HCT116 (cell line): ENCODE measurements at regions not wholly inside any gene's neighbourhood (a gene's known extent, or its start where the extent isn't known, plus 50 kb on each side); places are given as distances from the start of the nearest gene placed in this dataset.

Experiments used
- ATAC-seq: fragments of 200-7000 bp; cut with Tn5 transposase; 2 replicates; pipeline ENCODE4 v1.9.1; 2020; ENCODE audit warnings: mild to moderate bottlenecking, moderate library complexity
- BruUV-seq: library from RNA; stranded (reverse); fragments of 400-500 nt; replicated peaks from 2 replicates; lab custom pipeline; 2021; lab: Mats Ljungman, UMichigan
- CTCF ChIA-PET: fragments of 300-600 bp; sonication (Branson Sonifier 250); formaldehyde crosslinking; loops from one replicate; lab custom pipeline; 2021; ENCODE audit warnings: antibody characterized with exemption; lab: Charles Lee
- POLR2A ChIA-PET: fragments of 300-600, 350-600 bp; sonication (Branson Sonifier 250); formaldehyde crosslinking; loops from one replicate; lab custom pipeline; 2021; ENCODE audit warnings: antibody characterized with exemption; lab: Charles Lee
- RAD21 ChIA-PET, 2 experiments: fragments of 300-600 bp; sonication (Branson Sonifier 250); formaldehyde crosslinking; loops; one replicate each; lab custom pipeline; 2023; ENCODE audit warnings: low total read pairs in 2 of 2; ENCODE audit not compliant: uncharacterized antibody in 2 of 2, unreplicated experiment in 2 of 2, low non-redundant PET in 1 of 2; lab: Charles Lee
- DNase-seq: peaks from one replicate; pipeline ENCODE4 v3.0.0-alpha.2; 2010; ENCODE audit warnings: low read depth, low spot score
- H2AFZ ChIP-seq: fragments of 200-600 bp; shearing (Covaris generic), sonication (generic); 2 replicates; pipeline ENCODE4 v1.6.1; 2017; ENCODE audit warnings: low read depth, mixed run types, mixed read lengths, antibody characterized with exemption, low read length; ENCODE audit not compliant: poor library complexity, severe bottlenecking
- H3K27ac ChIP-seq: 2 replicates; pipeline ENCODE4 v1.5.1; 2012; ENCODE audit warnings: low read depth, low read length
- H3K27me3 ChIP-seq: fragments of 200-600 bp; sonication (generic); 2 replicates; pipeline ENCODE4 v1.6.1; 2016; ENCODE audit warnings: mixed run types, low read length, mixed read lengths; ENCODE audit not compliant: insufficient read depth
- H3K36me3 ChIP-seq, 2 experiments: fragments of 200-500 bp in 1 of 2; fragments of 200-600 bp in 1 of 2; sonication (Bioruptor generic) in 1 of 2; sonication (generic) in 1 of 2; 2 replicates each; pipeline versions ENCODE4 v1.5.1 to v1.6.1; 2014 to 2016; ENCODE audit warnings: low read length in 2 of 2, inconsistent platforms in 1 of 2, mixed read lengths in 1 of 2, mixed run types in 1 of 2; ENCODE audit not compliant: insufficient read depth in 2 of 2, control insufficient read depth in 1 of 2
- H3K4me1 ChIP-seq, 2 experiments: fragments of 200-600 bp in 1 of 2; sonication (generic) in 1 of 2; 2 replicates each; pipeline versions ENCODE4 v1.5.1 to v1.6.1; 2012 to 2017; ENCODE audit warnings: low read length in 2 of 2, inconsistent platforms in 1 of 2, mild to moderate bottlenecking in 1 of 2, mixed read lengths in 1 of 2, mixed run types in 1 of 2, moderate library complexity in 1 of 2; ENCODE audit not compliant: insufficient read depth in 2 of 2, control insufficient read depth in 1 of 2
- H3K4me2 ChIP-seq: fragments of 200-600 bp; sonication (generic); 2 replicates; pipeline ENCODE4 v1.6.1; 2017; ENCODE audit warnings: mixed run types, low read length, mixed read lengths
- H3K4me3 ChIP-seq, 2 experiments: fragments of 200-600 bp in 1 of 2; sonication (generic) in 1 of 2; replicated peaks in 1 of 2; 2 replicates each; pipeline ENCODE4 v1.5.1; 2011 to 2016; ENCODE audit warnings: low read length in 2 of 2, control low read depth in 1 of 2, low read depth in 1 of 2, mild to moderate bottlenecking in 1 of 2, mixed read lengths in 1 of 2, mixed run types in 1 of 2
- H3K79me2 ChIP-seq: fragments of 200-600 bp; sonication (generic); 2 replicates; pipeline ENCODE4 v1.6.1; 2017; ENCODE audit warnings: mild to moderate bottlenecking, mixed run types, low read length, moderate library complexity, mixed read lengths; ENCODE audit not compliant: insufficient read depth
- H3K9ac ChIP-seq: fragments of 200-600 bp; sonication (generic); 2 replicates; pipeline ENCODE4 v1.6.1; 2016; ENCODE audit warnings: low read length, mixed read lengths
- H3K9me2 ChIP-seq: fragments of 200-600 bp; sonication (generic), shearing (Covaris generic); 2 replicates; pipeline ENCODE4 v1.6.1; 2017; ENCODE audit warnings: mixed run types, mild to moderate bottlenecking, moderate library complexity; ENCODE audit not compliant: insufficient read depth
- H3K9me3 ChIP-seq, 2 experiments: fragments of 200-500 bp in 1 of 2; fragments of 200-600 bp in 1 of 2; sonication (Bioruptor generic) in 1 of 2; sonication (generic) in 1 of 2; 2 replicates each; pipeline ENCODE4 v1.6.1; 2014 to 2017; ENCODE audit warnings: low read length in 2 of 2, mixed read lengths in 2 of 2, inconsistent platforms in 1 of 2, low read depth in 1 of 2, mild to moderate bottlenecking in 1 of 2, mixed run types in 1 of 2, moderate library complexity in 1 of 2; ENCODE audit not compliant: control insufficient read depth in 1 of 2, insufficient read depth in 1 of 2
- H4K20me1 ChIP-seq: fragments of 200-600 bp; sonication (generic), shearing (Covaris generic); 2 replicates; pipeline ENCODE4 v1.6.1; 2017; ENCODE audit warnings: mixed run types, mild to moderate bottlenecking, moderate library complexity; ENCODE audit not compliant: insufficient read depth
- CTCF ChIP-seq, 3 experiments: fragments of 200-600 bp in 1 of 3; sonication (generic) in 1 of 3; IDR thresholded peaks in 2 of 3; conservative IDR thresholded peaks in 1 of 3; 2 replicates each; pipeline ENCODE4 v1.5.1; 2012 to 2017; ENCODE audit warnings: low read depth in 2 of 3, low read length in 2 of 3, antibody characterized with exemption in 1 of 3, borderline replicate concordance in 1 of 3, control low read depth in 1 of 3, mild to moderate bottlenecking in 1 of 3, mixed read lengths in 1 of 3, mixed run types in 1 of 3, moderate library complexity in 1 of 3; ENCODE audit not compliant: insufficient read depth in 1 of 3
- EGR1 ChIP-seq: IDR thresholded peaks from 2 replicates; pipeline ENCODE4 v1.6.1; 2012; ENCODE audit warnings: low read depth
- ELF1 ChIP-seq: IDR thresholded peaks from 2 replicates; pipeline ENCODE4 v1.6.1; 2012; ENCODE audit warnings: low read depth, borderline replicate concordance
- EZH2 ChIP-seq: fragments of 200-600 bp; sonication (generic); IDR thresholded peaks from 2 replicates; pipeline ENCODE4 v1.6.1; 2017; ENCODE audit warnings: antibody characterized with exemption, mixed run types
- EZH2phosphoT487 ChIP-seq: fragments of 200-600 bp; IDR thresholded peaks from 2 replicates; pipeline ENCODE4 v1.6.1; 2018; ENCODE audit warnings: antibody characterized with exemption, borderline replicate concordance
- JUND ChIP-seq: IDR thresholded peaks from 2 replicates; pipeline ENCODE4 v1.6.1; 2012
- MAX ChIP-seq: IDR thresholded peaks from 2 replicates; pipeline ENCODE4 v1.6.1; 2012
- POLR2A ChIP-seq: IDR thresholded peaks from 2 replicates; pipeline ENCODE4 v1.7.0; 2011; ENCODE audit warnings: borderline replicate concordance; ENCODE audit not compliant: insufficient read depth, insufficient read length; ENCODE audit errors: extremely low read depth
- POLR2AphosphoS5 ChIP-seq: IDR thresholded peaks from 2 replicates; pipeline ENCODE4 v1.6.1; 2011; ENCODE audit warnings: mild to moderate bottlenecking, low read depth, low read length, moderate library complexity
- RAD21 ChIP-seq: IDR thresholded peaks from 2 replicates; pipeline ENCODE4 v1.6.1; 2012; ENCODE audit warnings: low read depth, mild to moderate bottlenecking
- SIN3A ChIP-seq: IDR thresholded peaks from 2 replicates; pipeline ENCODE4 v1.6.1; 2012; ENCODE audit warnings: low read depth
- SP1 ChIP-seq: IDR thresholded peaks from 2 replicates; pipeline ENCODE4 v1.6.1; 2012; ENCODE audit warnings: low read depth
- SRF ChIP-seq: IDR thresholded peaks from 2 replicates; pipeline ENCODE4 v1.6.1; 2012; ENCODE audit warnings: low read depth
- TCF7L2 ChIP-seq: IDR thresholded peaks from 2 replicates; pipeline ENCODE4 v1.7.0; 2011; ENCODE audit warnings: borderline replicate concordance, inconsistent platforms; ENCODE audit not compliant: insufficient read depth, insufficient read length; ENCODE audit errors: extremely low read depth
- ZFX ChIP-seq: fragments of 450-650 bp; IDR thresholded peaks from 2 replicates; pipeline ENCODE4 v1.6.1; 2017
- ZNF274 ChIP-seq: fragments of 200-500 bp; sonication (Bioruptor generic); IDR thresholded peaks from 2 replicates; pipeline ENCODE4 v1.6.1; 2014; ENCODE audit warnings: mild to moderate bottlenecking, low read depth, low read length, inconsistent platforms
- intact Hi-C: fragments of 100-400 bp; cut with micrococcal nuclease; formaldehyde crosslinking; loops from 2 replicates; pipeline ENCODE4 v1.10.0; 2022
- TF ChIP-seq, protein P1 (sequence below): IDR thresholded peaks from 2 replicates; pipeline ENCODE4 v1.6.1; 2012
- TF ChIP-seq, protein P2 (sequence below): IDR thresholded peaks from 2 replicates; pipeline ENCODE4 v1.6.1; 2011; ENCODE audit warnings: mild to moderate bottlenecking, low read length, moderate library complexity; ENCODE audit not compliant: insufficient replicate concordance; ENCODE audit errors: extremely low read depth

DNA sequence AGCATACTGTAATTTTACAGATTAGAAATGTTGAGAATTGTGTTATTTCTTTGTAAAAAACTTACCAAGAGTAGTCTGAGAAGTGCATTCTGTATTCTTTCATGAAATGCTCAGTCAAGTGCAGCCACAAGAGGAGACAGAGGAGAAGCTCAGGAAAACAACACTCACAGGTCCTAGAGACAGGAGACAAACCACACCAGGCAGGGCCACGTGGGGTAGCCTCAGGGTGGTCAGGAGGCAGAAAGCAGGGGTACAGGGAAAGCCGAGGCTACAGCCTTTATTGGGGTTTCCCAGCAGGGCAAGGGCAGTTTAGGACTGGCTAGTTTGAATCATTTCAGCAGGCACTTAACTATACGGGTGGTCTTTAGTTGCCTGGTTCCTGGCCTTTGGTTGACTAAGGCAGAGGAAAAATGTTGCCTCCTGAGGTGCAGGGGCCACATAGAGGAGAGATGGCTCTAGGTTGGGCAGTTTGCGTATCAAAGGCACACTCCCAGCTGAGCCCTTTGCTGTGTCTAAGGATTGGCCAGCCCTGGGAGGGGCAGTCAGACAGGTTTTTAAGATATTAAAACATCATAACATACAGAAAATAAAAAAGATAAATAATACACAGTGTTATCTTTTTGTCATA, 230.9 kb upstream of the ANKRD55 start (continued):
- no peak for TF ChIP-seq POLR2AphosphoS5
- TF ChIP-seq EZH2phosphoT487: no peak

DNA sequence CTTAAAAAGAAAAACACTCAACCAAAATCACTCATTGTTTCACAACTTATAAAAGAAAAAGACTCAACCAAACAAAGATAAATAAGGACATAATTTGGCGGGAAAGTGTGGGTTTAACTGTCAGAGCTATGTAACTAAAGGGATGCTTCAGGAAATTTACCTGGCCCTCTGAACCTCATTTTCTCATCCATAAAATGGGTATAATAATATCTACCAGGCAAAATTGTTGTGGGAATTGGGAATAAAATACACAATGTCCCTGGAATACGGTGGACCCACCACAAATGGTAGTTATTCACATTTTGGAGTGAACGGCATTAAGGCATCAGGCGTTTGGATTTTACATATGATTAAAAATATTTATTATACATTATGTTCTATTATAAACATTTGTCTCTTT, 228.5 kb upstream of the ANKRD55 start:
- Histone ChIP-seq H3K9me3 (no peaks in the 10 kb centered on the region), H4K20me1 (no peaks in the 10 kb centered on the region), H3K9me2 (no peaks in the 10 kb centered on the region)
- ChIA-PET CTCF (no interaction called here), POLR2A (no interaction called here), RAD21 (no interaction called here)
- intact Hi-C loops: no loop called here
- TF ChIP-seq EZH2phosphoT487 (no peak), EGR1 (no peak), JUND (no peak), SRF (no peak), EZH2 (no peak), CTCF (IDR thresholded peaks at IDR 0.05 in 2 of 3, conservative IDR thresholded peaks at IDR 0.05 in 1 of 3; ENCODE audit: borderline replicate concordance in 1 of 3, insufficient read depth in 1 of 3, low read depth in 2 of 3, low read length in 2 of 3) (no peak), ELF1 (no peak), SIN3A (no peak), ZNF274 (no peak), TCF7L2 (no peak), SP1 (no peak), ZFX (no peak), POLR2A (no peak), RAD21 (no peak), MAX (no peak)
- TF ChIP-seq, protein P1, sequence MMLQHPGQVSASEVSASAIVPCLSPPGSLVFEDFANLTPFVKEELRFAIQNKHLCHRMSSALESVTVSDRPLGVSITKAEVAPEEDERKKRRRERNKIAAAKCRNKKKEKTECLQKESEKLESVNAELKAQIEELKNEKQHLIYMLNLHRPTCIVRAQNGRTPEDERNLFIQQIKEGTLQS: no peak
- TF ChIP-seq, protein P2, sequence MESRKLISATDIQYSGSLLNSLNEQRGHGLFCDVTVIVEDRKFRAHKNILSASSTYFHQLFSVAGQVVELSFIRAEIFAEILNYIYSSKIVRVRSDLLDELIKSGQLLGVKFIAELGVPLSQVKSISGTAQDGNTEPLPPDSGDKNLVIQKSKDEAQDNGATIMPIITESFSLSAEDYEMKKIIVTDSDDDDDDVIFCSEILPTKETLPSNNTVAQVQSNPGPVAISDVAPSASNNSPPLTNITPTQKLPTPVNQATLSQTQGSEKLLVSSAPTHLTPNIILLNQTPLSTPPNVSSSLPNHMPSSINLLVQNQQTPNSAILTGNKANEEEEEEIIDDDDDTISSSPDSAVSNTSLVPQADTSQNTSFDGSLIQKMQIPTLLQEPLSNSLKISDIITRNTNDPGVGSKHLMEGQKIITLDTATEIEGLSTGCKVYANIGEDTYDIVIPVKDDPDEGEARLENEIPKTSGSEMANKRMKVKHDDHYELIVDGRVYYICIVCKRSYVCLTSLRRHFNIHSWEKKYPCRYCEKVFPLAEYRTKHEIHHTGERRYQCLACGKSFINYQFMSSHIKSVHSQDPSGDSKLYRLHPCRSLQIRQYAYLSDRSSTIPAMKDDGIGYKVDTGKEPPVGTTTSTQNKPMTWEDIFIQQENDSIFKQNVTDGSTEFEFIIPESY: no peak
- TF ChIP-seq, all 23 proteins: peak for 0
- DNase-seq (no peak), ATAC-seq (no peak)
- H3K27ac ChIP-seq: no peak overlapping the region
- no peak overlapping the region for H2AFZ ChIP-seq
- H3K4me2 ChIP-seq: no peak overlapping the region
- BruUV-seq: no TSS peak
- H3K9ac ChIP-seq: no peak overlapping the region
- H3K79me2 ChIP-seq: no peaks in the 10 kb centered on the region
- H3K4me1 ChIP-seq: no peaks in the 10 kb centered on the region
- no peak overlapping the region for H3K4me3 ChIP-seq
- no peaks in the 10 kb centered on the region for H3K36me3 ChIP-seq
- no peaks in the 10 kb centered on the region for H3K27me3 ChIP-seq
